ENCODE measurements at regions not wholly inside any gene's neighbourhood (a gene's known extent, or its start where the extent isn't known, plus 50 kb on each side); places are given as distances from the start of the nearest gene placed in this dataset.
"Not testable (repeated sequence)": the region's sequence is repeated elsewhere in the genome, so short reads cannot be mapped to it uniquely, and the experiment has no call there.

DNA sequence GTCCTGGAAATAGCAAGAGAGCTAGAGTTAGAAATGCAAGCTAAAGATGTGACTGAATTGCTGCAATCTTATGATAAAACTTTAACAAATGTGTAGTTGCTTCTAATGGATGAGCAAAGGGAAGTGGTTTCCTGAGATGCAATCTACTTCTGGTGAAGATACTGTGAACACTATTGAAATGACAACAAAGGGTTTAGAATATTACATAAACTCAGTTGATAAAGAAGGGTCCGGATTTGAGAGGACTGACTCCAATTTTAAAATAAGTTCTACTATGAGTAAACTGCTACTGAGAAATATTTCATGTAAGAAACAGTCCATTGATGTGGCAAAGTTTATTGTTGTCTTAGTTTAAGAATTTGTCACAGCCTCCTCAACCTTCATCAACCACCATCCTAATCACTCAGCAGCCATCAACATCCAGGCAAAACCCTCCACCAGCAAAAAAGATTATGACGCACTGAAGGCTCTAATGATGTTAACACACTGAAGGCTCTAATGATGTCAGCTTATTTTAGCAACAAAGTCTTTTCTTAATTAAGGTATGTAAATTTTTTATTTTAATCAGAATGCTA, 376.2 kb downstream of the CDH10 start:
- TF ChIP-seq CTCF (conservative IDR thresholded peaks at IDR 0.05 in 1 of 2, IDR thresholded peaks at IDR 0.05 in 1 of 2; ENCODE audit: low read depth in 1 of 2, low read length in 2 of 2) (no peak), EZH2 (IDR thresholded peaks at IDR 0.05; ENCODE audit: low read length, missing control alignments) (no peak)
- Histone ChIP-seq H3K4me3 (replicated peaks in 1 of 4; ENCODE audit: control extremely low read depth in 1 of 4, insufficient read depth in 1 of 4, low read depth in 3 of 4, low read length in 4 of 4) (no peak overlapping the region), H3K9ac (ENCODE audit: insufficient read depth, low read length) (no peak overlapping the region), H3K79me2 (ENCODE audit: control insufficient read depth, insufficient read depth, low read length) (no peaks in the 10 kb centered on the region), H3K27ac (ENCODE audit: insufficient read depth, low read length) (no peak overlapping the region), H3K4me2 (ENCODE audit: extremely low read depth, insufficient read depth, low read length) (no peak overlapping the region), H4K20me1 (ENCODE audit: control insufficient read depth, extremely low read depth, insufficient read depth, low read length) (no peaks in the 10 kb centered on the region), H3K9me3 (ENCODE audit: control insufficient read depth, insufficient read depth, low read depth, low read length) (no peaks in the 10 kb centered on the region), H3K4me1 (ENCODE audit: control insufficient read depth, extremely low read depth, insufficient read depth, low read length) (no peaks in the 10 kb centered on the region), H2AFZ (ENCODE audit: low read length) (no peak overlapping the region), H3K36me3 (ENCODE audit: control insufficient read depth, insufficient read depth, low read length) (no peaks in the 10 kb centered on the region), H3K27me3 (ENCODE audit: control insufficient read depth, insufficient read depth, low read length) (no peaks in the 10 kb centered on the region)
- no peak for DNase-seq (ENCODE audit: low read depth in 2 of 2)

DNA sequence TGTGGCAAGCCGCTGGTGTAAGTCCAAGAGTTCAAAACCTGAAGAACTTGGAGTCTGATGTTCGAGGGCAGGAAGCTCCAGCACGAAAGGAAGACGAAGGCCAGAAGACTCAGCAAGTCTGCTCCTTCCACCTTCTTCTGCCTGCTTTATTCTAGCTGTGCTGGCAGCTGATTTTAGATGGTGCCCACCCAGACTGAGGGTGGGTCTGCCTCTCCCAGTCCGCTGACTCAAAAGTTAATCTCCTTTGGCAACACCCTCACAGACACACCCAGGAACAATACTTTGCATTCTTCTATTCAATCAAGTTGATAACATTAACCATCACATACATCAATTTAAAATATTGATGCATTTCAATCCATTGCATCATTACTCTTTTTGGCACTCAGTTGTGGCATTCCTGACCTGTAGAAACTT, 373.1 kb downstream of the CDH10 start:
- not testable (repeated sequence) for H3K27me3 ChIP-seq (ENCODE audit: control insufficient read depth, insufficient read depth, low read length); H3K36me3 ChIP-seq (ENCODE audit: control insufficient read depth, insufficient read depth, low read length); H3K4me2 ChIP-seq (ENCODE audit: extremely low read depth, insufficient read depth, low read length); H3K27ac ChIP-seq (ENCODE audit: insufficient read depth, low read length); H3K9ac ChIP-seq (ENCODE audit: insufficient read depth, low read length); H3K79me2 ChIP-seq (ENCODE audit: control insufficient read depth, insufficient read depth, low read length); DNase-seq (ENCODE audit: low read depth in 2 of 2); H3K4me1 ChIP-seq (ENCODE audit: control insufficient read depth, extremely low read depth, insufficient read depth, low read length); H2AFZ ChIP-seq (ENCODE audit: low read length); H4K20me1 ChIP-seq (ENCODE audit: control insufficient read depth, extremely low read depth, insufficient read depth, low read length); H3K4me3 ChIP-seq (replicated peaks in 1 of 4; ENCODE audit: control extremely low read depth in 1 of 4, insufficient read depth in 1 of 4, low read depth in 3 of 4, low read length in 4 of 4); H3K9me3 ChIP-seq (ENCODE audit: control insufficient read depth, insufficient read depth, low read depth, low read length)

GRCh38 chr5:24272741-24273140, 372.0 kb downstream of the CDH10 start:
- Histone ChIP-seq H3K27me3 (ENCODE audit: control insufficient read depth, insufficient read depth, low read length) (no peaks in the 10 kb centered on the region), H3K4me1 (ENCODE audit: control insufficient read depth, extremely low read depth, insufficient read depth, low read length) (no peaks in the 10 kb centered on the region), H3K4me2 (ENCODE audit: extremely low read depth, insufficient read depth, low read length) (no peak overlapping the region), H3K36me3 (ENCODE audit: control insufficient read depth, insufficient read depth, low read length) (no peaks in the 10 kb centered on the region), H2AFZ (ENCODE audit: low read length) (no peak overlapping the region), H3K9me3 (ENCODE audit: control insufficient read depth, insufficient read depth, low read depth, low read length) (no peaks in the 10 kb centered on the region), H3K9ac (ENCODE audit: insufficient read depth, low read length) (no peak overlapping the region), H3K27ac (ENCODE audit: insufficient read depth, low read length) (no peak overlapping the region), H3K79me2 (ENCODE audit: control insufficient read depth, insufficient read depth, low read length) (no peaks in the 10 kb centered on the region), H3K4me3 (replicated peaks in 1 of 4; ENCODE audit: control extremely low read depth in 1 of 4, insufficient read depth in 1 of 4, low read depth in 3 of 4, low read length in 4 of 4) (no peak overlapping the region), H4K20me1 (ENCODE audit: control insufficient read depth, extremely low read depth, insufficient read depth, low read length) (no peaks in the 10 kb centered on the region)
- DNase-seq (ENCODE audit: low read depth in 2 of 2), result no peak
- TF ChIP-seq CTCF (conservative IDR thresholded peaks at IDR 0.05 in 1 of 2, IDR thresholded peaks at IDR 0.05 in 1 of 2; ENCODE audit: low read depth in 1 of 2, low read length in 2 of 2) (no peak), EZH2 (IDR thresholded peaks at IDR 0.05; ENCODE audit: low read length, missing control alignments) (no peak)

Measured in fibroblast of lung (primary cell).